PFSK-1 (cell line): ENCODE measurements at regions not wholly inside any gene's neighbourhood (a gene's known extent, or its start where the extent isn't known, plus 50 kb on each side); places are given as distances from the start of the nearest gene placed in this dataset.

Source experiments
- FOXP2 ChIP-seq: optimal IDR thresholded peaks from 2 replicates; pipeline ENCODE3; 2011; ENCODE audit warnings: borderline replicate concordance, control low read depth, inconsistent platforms; ENCODE audit not compliant: insufficient read depth; ENCODE audit errors: extremely low read length, extremely low read depth
- TAF1 ChIP-seq: IDR thresholded peaks from 2 replicates; pipeline ENCODE4 v1.6.1; 2012; ENCODE audit warnings: low read length, control low read depth, borderline replicate concordance; ENCODE audit not compliant: insufficient read depth

- TF ChIP-seq FOXP2 (no peak), TAF1 (no peak)
These were observed 2463.1 kb downstream of the PCDH9 start for GRCh38 chr13:64767054-64767453.
